Lung (tissue), 11 donors: ENCODE measurements at regions not wholly inside any gene's neighbourhood (a gene's known extent, or its start where the extent isn't known, plus 50 kb on each side); places are given as distances from the start of the nearest gene placed in this dataset.
"Not testable (repeated sequence)": the region's sequence is repeated elsewhere in the genome, so short reads cannot be mapped to it uniquely, and the experiment has no call there.

Experiments
- ATAC-seq: fragments of 200-7000 bp; cut with Tn5 transposase; one replicate; pipeline ENCODE4 v1.9.1; 2020; ENCODE audit warnings: moderate number of reproducible peaks; ENCODE audit not compliant: insufficient read depth, low FRiP score
- DNase-seq, 3 donors: peaks; one replicate each; pipeline ENCODE4 v3.0.0-alpha.2; 2013 to 2017
- H3K27ac ChIP-seq, 2 donors: one replicate each; pipeline ENCODE4 v1.5.1; 2013; ENCODE audit warnings: mild to moderate bottlenecking in 2 of 2, moderate library complexity in 2 of 2, control low read depth in 1 of 2, inconsistent platforms in 1 of 2, low read depth in 1 of 2, low read length in 1 of 2
- H3K27me3 ChIP-seq, 3 donors: one replicate each; pipeline ENCODE4 v1.5.1; 2013; ENCODE audit warnings: low read length in 2 of 3; ENCODE audit not compliant: control insufficient read depth in 3 of 3, insufficient read depth in 3 of 3
- H3K36me3 ChIP-seq, 4 donors: one replicate each; pipeline ENCODE4 v1.5.1; 2013; ENCODE audit warnings: low read length in 4 of 4, mild to moderate bottlenecking in 1 of 4, moderate library complexity in 1 of 4; ENCODE audit not compliant: control insufficient read depth in 4 of 4, insufficient read depth in 4 of 4
- H3K4me1 ChIP-seq, 5 donors: one replicate each; pipeline ENCODE4 v1.5.1; 2013; ENCODE audit warnings: low read length in 5 of 5, mild to moderate bottlenecking in 2 of 5, moderate library complexity in 1 of 5; ENCODE audit not compliant: control insufficient read depth in 5 of 5, insufficient read depth in 5 of 5
- H3K4me3 ChIP-seq: one replicate; pipeline ENCODE4 v1.5.1; 2013; ENCODE audit warnings: mild to moderate bottlenecking, control low read depth, moderate library complexity
- H3K9ac ChIP-seq, 2 donors: one replicate each; pipeline ENCODE4 v1.5.1; 2013; ENCODE audit warnings: low read length in 2 of 2, control low read depth in 1 of 2; ENCODE audit not compliant: insufficient read depth in 1 of 2
- H3K9me3 ChIP-seq, 4 donors: one replicate each; pipeline ENCODE4 v1.5.1; 2013; ENCODE audit warnings: low read length in 3 of 4, mild to moderate bottlenecking in 1 of 4, moderate library complexity in 1 of 4; ENCODE audit not compliant: control insufficient read depth in 4 of 4, insufficient read depth in 3 of 4
- CTCF ChIP-seq: IDR thresholded peaks from 2 replicates; pipeline ENCODE4 v1.5.1; 2012; ENCODE audit warnings: mild to moderate bottlenecking; ENCODE audit errors: control extremely low read depth, extremely low read depth
- WGBS, 2 donors: extraction: QIAGEN DNeasy Blood & Tissue Kit; methylation state at CpG; one replicate each; pipeline ENCODE4 v1.1.7; 2013; 5-methylcytosine and 5-hydroxymethylcytosine counted together
- donor health status: control.
- donor health status: control.
- donor health status: Bipolar disorder and iron deficiency.
- donor health status: healthy.
- donor health status: DM: yes; HTN: yes; CAD: no.

GRCh38 chr5:121100931-121101330, 636.8 kb downstream of the PRR16 start:
- H3K27me3 ChIP-seq = no peaks in the 10 kb centered on the region
- DNase-seq = no peak
- H3K9me3 ChIP-seq = no peaks in the 10 kb centered on the region
- no peak overlapping the region for H3K27ac ChIP-seq
- no peaks in the 10 kb centered on the region for H3K36me3 ChIP-seq
- no peak overlapping the region for H3K9ac ChIP-seq
- ATAC-seq = no peak
- H3K4me3 ChIP-seq = no peak overlapping the region
- TF ChIP-seq CTCF = no peak
- H3K4me1 ChIP-seq = peaks cover 0 to 5% (median 0%) of the 10 kb centered on the region in 5 donors

- Histone ChIP-seq H3K4me3 (no peak overlapping the region), H3K36me3 (no peaks in the 10 kb centered on the region), H3K4me1 (peaks cover 0 to 8% (median 0%) of the 10 kb centered on the region in 5 donors), H3K9ac (no peak overlapping the region), H3K27me3 (no peaks in the 10 kb centered on the region), H3K9me3 (peaks cover 0 to 3% (median 0%) of the 10 kb centered on the region in 4 donors), H3K27ac (no peak overlapping the region)
- no peak for TF ChIP-seq CTCF
- ATAC-seq (no peak), DNase-seq (no peak)
- WGBS, 2 donors = 65 to 80% methylated on average over 2 of the region's 2 CpGs
Observed at GRCh38 chr5:121105921-121106320, 641.8 kb downstream of the PRR16 start.

- H3K4me3 ChIP-seq, H3K9me3 ChIP-seq, H3K27ac ChIP-seq, H3K27me3 ChIP-seq, H3K36me3 ChIP-seq, ATAC-seq, DNase-seq, H3K9ac ChIP-seq, H3K4me1 ChIP-seq: not testable (repeated sequence)
- WGBS, 2 donors = 85 to 93% methylated on average over 31 to 33 of the region's 33 CpGs
Observed at GRCh38 chr5:121106721-121107690, 642.9 kb downstream of the PRR16 start.

- WGBS, 2 donors = 86 to 90% methylated on average over 10 of the region's 10 CpGs
- TF ChIP-seq CTCF = no peak
- Histone ChIP-seq H3K27me3 (no peaks in the 10 kb centered on the region), H3K36me3 (no peaks in the 10 kb centered on the region), H3K9ac (no peak overlapping the region), H3K4me1 (peaks cover 0 to 8% (median 0%) of the 10 kb centered on the region in 5 donors), H3K4me3 (no peak overlapping the region), H3K27ac (no peak overlapping the region), H3K9me3 (peaks cover 0 to 3% (median 0%) of the 10 kb centered on the region in 4 donors)
- DNase-seq (no peak), ATAC-seq (no peak)
Observed at GRCh38 chr5:121108725-121109124, 644.6 kb downstream of the PRR16 start.
